Testis (tissue), 2 donors: ENCODE measurements at regions not wholly inside any gene's neighbourhood (a gene's known extent, or its start where the extent isn't known, plus 50 kb on each side); places are given as distances from the start of the nearest gene placed in this dataset.

Experiments
- CTCF ChIP-seq, 3 experiments: fragments of 450-650 bp in 2 of 3; fragments of 200-600 bp in 1 of 3; sonication (generic) in 1 of 3; IDR thresholded peaks; one replicate each; pipeline ENCODE4 v1.5.1; 2016 to 2019; ENCODE audit warnings: antibody characterized with exemption in 3 of 3, mild to moderate bottlenecking in 2 of 3, moderate library complexity in 1 of 3
- POLR2A ChIP-seq: fragments of 450-650 bp; IDR thresholded peaks from one replicate; pipeline ENCODE4 v1.6.1; 2017; ENCODE audit warnings: antibody characterized with exemption, mild to moderate bottlenecking, moderate library complexity

GRCh38 chr6:68342286-68342685 lies 292.8 kb upstream of the ADGRB3 start:
- no peak for TF ChIP-seq CTCF (IDR thresholded peaks at IDR 0.05)
- no peak for TF ChIP-seq POLR2A
